ENCODE measurements at regions not wholly inside any gene's neighbourhood (a gene's known extent, or its start where the extent isn't known, plus 50 kb on each side); places are given as distances from the start of the nearest gene placed in this dataset.

GRCh38 chr12:3416670-3417069, 74.3 kb upstream of the PRMT8 start:
- Histone ChIP-seq H3K36me3 (no peaks in the 10 kb centered on the region), H3K4me3 (no peak overlapping the region), H3K27ac (replicated peaks in 1 of 4) (no peak overlapping the region), H3K4me1 (no peaks in the 10 kb centered on the region), H3K27me3 (peaks cover 0 to 42% (median 0%) of the 10 kb centered on the region in 4 donors), H3K9me3 (peaks cover 0 to 14% (median 6%) of the 10 kb centered on the region in 4 donors)
- DNase-seq (ENCODE audit: extremely low spot score): no peak
- intact Hi-C loops (cut with DNase I): no loop called here
- TF ChIP-seq POLR2A (IDR thresholded peaks at IDR 0.05; ENCODE audit: low read depth): no peak
- TF ChIP-seq POLR2AphosphoS5 (IDR thresholded peaks at IDR 0.05): no peak
- TF ChIP-seq EP300 (IDR thresholded peaks at IDR 0.05): no peak
- no peak for TF ChIP-seq CTCF (IDR thresholded peaks at IDR 0.05)
- 88% methylated on average over 1 of the region's 1 CpG for WGBS

GRCh38 chr12:3417113-3417512, 73.9 kb upstream of the PRMT8 start:
- H3K9me3 ChIP-seq: peaks cover 0 to 14% (median 6%) of the 10 kb centered on the region in 4 donors
- intact Hi-C loops (cut with DNase I): no loop called here
- no peak overlapping the region for H3K4me3 ChIP-seq
- TF ChIP-seq POLR2AphosphoS5 (IDR thresholded peaks at IDR 0.05): no peak
- no peak for TF ChIP-seq CTCF (IDR thresholded peaks at IDR 0.05)
- no peak for TF ChIP-seq POLR2A (IDR thresholded peaks at IDR 0.05; ENCODE audit: low read depth)
- TF ChIP-seq EP300 (IDR thresholded peaks at IDR 0.05): no peak
- no peak for DNase-seq (ENCODE audit: extremely low spot score)
- no peak overlapping the region for H3K27ac ChIP-seq (replicated peaks in 1 of 4)
- H3K4me1 ChIP-seq: no peaks in the 10 kb centered on the region
- H3K36me3 ChIP-seq: no peaks in the 10 kb centered on the region
- WGBS: 58% methylated on average over 3 of the region's 3 CpGs
- H3K27me3 ChIP-seq: peaks cover 0 to 46% (median 0%) of the 10 kb centered on the region in 4 donors

- no peaks in the 10 kb centered on the region for H3K36me3 ChIP-seq
- peaks cover 0 to 50% (median 0%) of the 10 kb centered on the region in 4 donors for H3K27me3 ChIP-seq
- H3K27ac ChIP-seq (replicated peaks in 1 of 4): no peak overlapping the region
- WGBS: 80% methylated on average over 3 of the region's 3 CpGs
- no peak overlapping the region for H3K4me3 ChIP-seq
- no peaks in the 10 kb centered on the region for H3K4me1 ChIP-seq
- DNase-seq (ENCODE audit: extremely low spot score): no peak
- peaks cover 0 to 14% (median 6%) of the 10 kb centered on the region in 4 donors for H3K9me3 ChIP-seq
- intact Hi-C loops (cut with DNase I): no loop called here
- TF ChIP-seq POLR2AphosphoS5 (IDR thresholded peaks at IDR 0.05): no peak
- TF ChIP-seq CTCF (IDR thresholded peaks at IDR 0.05): no peak
- no peak for TF ChIP-seq EP300 (IDR thresholded peaks at IDR 0.05)
- no peak for TF ChIP-seq POLR2A (IDR thresholded peaks at IDR 0.05; ENCODE audit: low read depth)
Measured at GRCh38 chr12:3417937-3418462, 73.0 kb upstream of the PRMT8 start.

- Histone ChIP-seq H3K36me3 (no peaks in the 10 kb centered on the region), H3K27me3 (peaks cover 0 to 54% (median 0%) of the 10 kb centered on the region in 4 donors), H3K4me3 (no peak overlapping the region), H3K4me1 (no peaks in the 10 kb centered on the region), H3K9me3 (peaks cover 0 to 14% (median 6%) of the 10 kb centered on the region in 4 donors), H3K27ac (replicated peaks in 1 of 4) (no peak overlapping the region)
- TF ChIP-seq EP300 (IDR thresholded peaks at IDR 0.05) (no peak), POLR2A (IDR thresholded peaks at IDR 0.05; ENCODE audit: low read depth) (no peak), POLR2AphosphoS5 (IDR thresholded peaks at IDR 0.05) (no peak), CTCF (IDR thresholded peaks at IDR 0.05) (no peak)
- DNase-seq (ENCODE audit: extremely low spot score): no peak
- 63% methylated on average over 12 of the region's 12 CpGs for WGBS
- intact Hi-C loops (cut with DNase I): no loop called here
Measured at GRCh38 chr12:3418609-3419390, 72.2 kb upstream of the PRMT8 start.

All from esophagus muscularis mucosa (tissue), 4 donors.